ENCODE measurements at regions not wholly inside any gene's neighbourhood (a gene's known extent, or its start where the extent isn't known, plus 50 kb on each side); places are given as distances from the start of the nearest gene placed in this dataset.

- Histone ChIP-seq H3K4me3 (ENCODE audit: low read depth, low read length) (no peak overlapping the region), H3K27ac (ENCODE audit: insufficient read depth, low read length, poor library complexity, severe bottlenecking) (no peak overlapping the region), H3K27me3 (ENCODE audit: control insufficient read depth, insufficient read depth, low read length) (no peaks in the 10 kb centered on the region), H3K36me3 (ENCODE audit: control insufficient read depth, insufficient read depth, low read length) (no peaks in the 10 kb centered on the region), H3K4me1 (ENCODE audit: control insufficient read depth, insufficient read depth, low read length, poor library complexity, severe bottlenecking) (no peaks in the 10 kb centered on the region), H3K9me3 (ENCODE audit: control insufficient read depth in 2 of 2, low read length in 2 of 2) (peaks cover 0 to 6% of the 10 kb centered on the region in 2 experiments)
- Mint-ChIP-seq H3K27me3 (no peaks in the 10 kb centered on the region), H3K27ac (no peak overlapping the region), H3K36me3 (no peaks in the 10 kb centered on the region), H3K4me3 (no peak overlapping the region), H3K4me1 (no peaks in the 10 kb centered on the region), H3K9me3 (peaks cover 0 to 31% (median 3%) of the 10 kb centered on the region in 7 donors)
- no peak for ATAC-seq (ENCODE audit: low read depth in 2 of 2)
- DNase-seq = no peak
Measured at GRCh38 chr4:180449395-180449956, 1793.7 kb upstream of the TENM3 start.

DNA sequence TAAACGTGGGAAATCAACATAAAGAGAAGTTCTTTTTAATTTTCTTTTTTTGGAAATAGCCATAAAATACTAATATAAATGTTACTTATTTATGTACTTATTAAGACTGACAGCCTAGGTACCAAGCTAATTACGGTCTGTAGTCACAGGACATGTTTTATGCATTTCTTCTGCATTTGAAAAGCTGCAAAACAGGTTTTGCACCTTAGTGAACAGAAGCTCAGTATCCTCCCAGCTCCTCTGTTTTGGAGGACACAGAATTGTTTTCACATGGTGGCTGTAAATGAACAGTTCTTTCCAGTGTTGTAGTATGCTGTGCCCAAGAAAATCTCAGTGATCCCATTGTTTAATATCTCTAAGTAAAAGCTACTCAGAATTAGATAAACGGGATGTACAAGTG lies 1788.0 kb upstream of the TENM3 start:
- H3K9me3 ChIP-seq (ENCODE audit: control insufficient read depth in 2 of 2, low read length in 2 of 2) = peaks cover 4 to 9% of the 10 kb centered on the region in 2 experiments
- no peaks in the 10 kb centered on the region for H3K4me1 ChIP-seq (ENCODE audit: control insufficient read depth, insufficient read depth, low read length, poor library complexity, severe bottlenecking)
- no peak overlapping the region for H3K27ac ChIP-seq (ENCODE audit: insufficient read depth, low read length, poor library complexity, severe bottlenecking)
- no peak overlapping the region for H3K27ac Mint-ChIP-seq
- H3K27me3 ChIP-seq (ENCODE audit: control insufficient read depth, insufficient read depth, low read length) = no peaks in the 10 kb centered on the region
- no peak overlapping the region for H3K4me3 ChIP-seq (ENCODE audit: low read depth, low read length)
- H3K27me3 Mint-ChIP-seq = no peaks in the 10 kb centered on the region
- peaks cover 0 to 21% (median 2%) of the 10 kb centered on the region in 7 donors for H3K9me3 Mint-ChIP-seq
- no peak for ATAC-seq (ENCODE audit: low read depth in 2 of 2)
- H3K4me1 Mint-ChIP-seq = no peaks in the 10 kb centered on the region
- H3K4me3 Mint-ChIP-seq = no peak overlapping the region
- no peaks in the 10 kb centered on the region for H3K36me3 Mint-ChIP-seq
- DNase-seq = no peak
- H3K36me3 ChIP-seq (ENCODE audit: control insufficient read depth, insufficient read depth, low read length) = no peaks in the 10 kb centered on the region

- H3K4me3 Mint-ChIP-seq = no peak overlapping the region
- DNase-seq (no peak), ATAC-seq (ENCODE audit: low read depth in 2 of 2) (no peak)
- peaks cover 4 to 9% of the 10 kb centered on the region in 2 experiments for H3K9me3 ChIP-seq (ENCODE audit: control insufficient read depth in 2 of 2, low read length in 2 of 2)
- no peaks in the 10 kb centered on the region for H3K4me1 ChIP-seq (ENCODE audit: control insufficient read depth, insufficient read depth, low read length, poor library complexity, severe bottlenecking)
- no peaks in the 10 kb centered on the region for H3K27me3 ChIP-seq (ENCODE audit: control insufficient read depth, insufficient read depth, low read length)
- H3K9me3 Mint-ChIP-seq = peaks cover 0 to 20% (median 3%) of the 10 kb centered on the region in 7 donors
- H3K4me1 Mint-ChIP-seq = no peaks in the 10 kb centered on the region
- no peak overlapping the region for H3K4me3 ChIP-seq (ENCODE audit: low read depth, low read length)
- H3K36me3 Mint-ChIP-seq = no peaks in the 10 kb centered on the region
- no peak overlapping the region for H3K27ac Mint-ChIP-seq
- H3K36me3 ChIP-seq (ENCODE audit: control insufficient read depth, insufficient read depth, low read length) = no peaks in the 10 kb centered on the region
- no peak overlapping the region for H3K27ac ChIP-seq (ENCODE audit: insufficient read depth, low read length, poor library complexity, severe bottlenecking)
- H3K27me3 Mint-ChIP-seq = no peaks in the 10 kb centered on the region
Measured at GRCh38 chr4:180456928-180457327, 1786.3 kb upstream of the TENM3 start.

GRCh38 chr4:180462116-180462515 lies 1781.1 kb upstream of the TENM3 start:
- H3K4me1 ChIP-seq (ENCODE audit: control insufficient read depth, insufficient read depth, low read length, poor library complexity, severe bottlenecking) = no peaks in the 10 kb centered on the region
- no peak for DNase-seq
- Mint-ChIP-seq H3K9me3 (peaks cover 0 to 27% (median 5%) of the 10 kb centered on the region in 7 donors), H3K27ac (no peak overlapping the region), H3K36me3 (no peaks in the 10 kb centered on the region), H3K27me3 (no peaks in the 10 kb centered on the region), H3K4me1 (no peaks in the 10 kb centered on the region), H3K4me3 (no peak overlapping the region)
- H3K27me3 ChIP-seq (ENCODE audit: control insufficient read depth, insufficient read depth, low read length) = no peaks in the 10 kb centered on the region
- no peak overlapping the region for H3K4me3 ChIP-seq (ENCODE audit: low read depth, low read length)
- H3K9me3 ChIP-seq (ENCODE audit: control insufficient read depth in 2 of 2, low read length in 2 of 2) = peaks cover 4 to 6% of the 10 kb centered on the region in 2 experiments
- no peaks in the 10 kb centered on the region for H3K36me3 ChIP-seq (ENCODE audit: control insufficient read depth, insufficient read depth, low read length)
- H3K27ac ChIP-seq (ENCODE audit: insufficient read depth, low read length, poor library complexity, severe bottlenecking) = no peak overlapping the region
- no peak for ATAC-seq (ENCODE audit: low read depth in 2 of 2)

DNA sequence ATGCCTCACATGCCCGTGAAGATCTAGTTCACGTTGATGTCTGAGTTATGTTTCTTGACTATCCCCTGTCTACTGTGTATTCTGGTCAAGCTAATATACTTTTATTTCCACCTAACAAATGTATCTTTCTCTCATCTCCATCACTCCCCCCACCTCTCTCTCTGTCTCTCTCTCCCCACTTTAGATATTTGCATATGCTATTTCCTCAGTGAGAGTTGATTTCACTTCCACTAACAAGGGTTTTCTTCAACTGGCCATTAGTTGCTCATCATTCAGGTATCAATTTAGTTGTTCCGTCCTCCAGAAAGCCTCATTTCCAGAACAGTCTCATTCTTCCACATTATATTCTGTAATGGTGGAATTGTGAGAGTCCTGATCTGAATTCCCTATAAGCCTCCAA lies 1777.8 kb upstream of the TENM3 start:
- H3K4me3 Mint-ChIP-seq = no peak overlapping the region
- no peak overlapping the region for H3K4me3 ChIP-seq (ENCODE audit: low read depth, low read length)
- H3K36me3 Mint-ChIP-seq = no peaks in the 10 kb centered on the region

DNA sequence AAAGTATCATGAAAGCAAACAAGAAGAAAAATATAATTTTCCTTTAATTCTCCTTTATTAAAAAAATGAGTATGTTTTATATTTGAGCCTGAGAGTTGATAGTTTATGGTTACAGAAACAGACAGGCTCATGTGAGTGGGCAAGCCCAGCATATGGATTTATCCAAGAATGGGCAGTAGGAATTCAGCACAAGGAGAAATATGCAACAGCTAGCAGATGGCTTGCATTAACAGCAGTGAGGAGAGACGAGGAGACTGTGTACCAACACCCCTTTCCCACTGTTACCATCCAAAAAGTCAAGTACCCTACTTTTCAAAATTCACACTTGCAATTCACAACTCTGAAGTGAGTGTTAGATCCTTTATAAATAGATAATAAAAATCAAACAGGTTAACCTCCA lies 1760.2 kb upstream of the TENM3 start:
- no peaks in the 10 kb centered on the region for H3K36me3 Mint-ChIP-seq
- ATAC-seq (ENCODE audit: low read depth in 2 of 2) = no peak

More for the DNA sequence above, 1777.8 kb upstream of the TENM3 start:
- H3K27me3 ChIP-seq (ENCODE audit: control insufficient read depth, insufficient read depth, low read length) = no peaks in the 10 kb centered on the region
- no peaks in the 10 kb centered on the region for H3K4me1 Mint-ChIP-seq
- H3K27ac Mint-ChIP-seq = no peak overlapping the region
- ATAC-seq (ENCODE audit: low read depth in 2 of 2) (no peak), DNase-seq (no peak)
- peaks cover 0 to 3% of the 10 kb centered on the region in 2 experiments for H3K9me3 ChIP-seq (ENCODE audit: control insufficient read depth in 2 of 2, low read length in 2 of 2)
- no peaks in the 10 kb centered on the region for H3K27me3 Mint-ChIP-seq
- no peaks in the 10 kb centered on the region for H3K36me3 ChIP-seq (ENCODE audit: control insufficient read depth, insufficient read depth, low read length)
- no peak overlapping the region for H3K27ac ChIP-seq (ENCODE audit: insufficient read depth, low read length, poor library complexity, severe bottlenecking)
- H3K9me3 Mint-ChIP-seq = peaks cover 0 to 18% (median 6%) of the 10 kb centered on the region in 7 donors
- H3K4me1 ChIP-seq (ENCODE audit: control insufficient read depth, insufficient read depth, low read length, poor library complexity, severe bottlenecking) = no peaks in the 10 kb centered on the region

GRCh38 chr4:180485407-180485806 lies 1757.8 kb upstream of the TENM3 start:
- Mint-ChIP-seq H3K9me3 (peaks cover 0 to 35% (median 5%) of the 10 kb centered on the region in 7 donors), H3K4me1 (no peaks in the 10 kb centered on the region), H3K27me3 (no peaks in the 10 kb centered on the region), H3K36me3 (no peaks in the 10 kb centered on the region), H3K27ac (no peak overlapping the region), H3K4me3 (no peak overlapping the region)
- Histone ChIP-seq H3K27me3 (ENCODE audit: control insufficient read depth, insufficient read depth, low read length) (no peaks in the 10 kb centered on the region), H3K9me3 (ENCODE audit: control insufficient read depth in 2 of 2, low read length in 2 of 2) (peaks cover 4 to 5% of the 10 kb centered on the region in 2 experiments), H3K36me3 (ENCODE audit: control insufficient read depth, insufficient read depth, low read length) (no peaks in the 10 kb centered on the region), H3K4me1 (ENCODE audit: control insufficient read depth, insufficient read depth, low read length, poor library complexity, severe bottlenecking) (no peaks in the 10 kb centered on the region), H3K27ac (ENCODE audit: insufficient read depth, low read length, poor library complexity, severe bottlenecking) (no peak overlapping the region), H3K4me3 (ENCODE audit: low read depth, low read length) (no peak overlapping the region)
- no peak for ATAC-seq (ENCODE audit: low read depth in 2 of 2)
- no peak for DNase-seq

More for the DNA sequence above, 1760.2 kb upstream of the TENM3 start:
- H3K4me1 ChIP-seq (ENCODE audit: control insufficient read depth, insufficient read depth, low read length, poor library complexity, severe bottlenecking) = no peaks in the 10 kb centered on the region
- no peak overlapping the region for H3K4me3 Mint-ChIP-seq
- H3K9me3 ChIP-seq (ENCODE audit: control insufficient read depth in 2 of 2, low read length in 2 of 2) = peaks cover under 1 to 4% of the 10 kb centered on the region in 2 experiments
- no peaks in the 10 kb centered on the region for H3K27me3 ChIP-seq (ENCODE audit: control insufficient read depth, insufficient read depth, low read length)
- H3K4me3 ChIP-seq (ENCODE audit: low read depth, low read length) = no peak overlapping the region
- no peak overlapping the region for H3K27ac Mint-ChIP-seq
- no peak overlapping the region for H3K27ac ChIP-seq (ENCODE audit: insufficient read depth, low read length, poor library complexity, severe bottlenecking)
- peaks cover 0 to 30% (median 4%) of the 10 kb centered on the region in 7 donors for H3K9me3 Mint-ChIP-seq
- DNase-seq = no peak
- no peaks in the 10 kb centered on the region for H3K27me3 Mint-ChIP-seq
- H3K36me3 ChIP-seq (ENCODE audit: control insufficient read depth, insufficient read depth, low read length) = no peaks in the 10 kb centered on the region
- H3K4me1 Mint-ChIP-seq = no peaks in the 10 kb centered on the region

DNA sequence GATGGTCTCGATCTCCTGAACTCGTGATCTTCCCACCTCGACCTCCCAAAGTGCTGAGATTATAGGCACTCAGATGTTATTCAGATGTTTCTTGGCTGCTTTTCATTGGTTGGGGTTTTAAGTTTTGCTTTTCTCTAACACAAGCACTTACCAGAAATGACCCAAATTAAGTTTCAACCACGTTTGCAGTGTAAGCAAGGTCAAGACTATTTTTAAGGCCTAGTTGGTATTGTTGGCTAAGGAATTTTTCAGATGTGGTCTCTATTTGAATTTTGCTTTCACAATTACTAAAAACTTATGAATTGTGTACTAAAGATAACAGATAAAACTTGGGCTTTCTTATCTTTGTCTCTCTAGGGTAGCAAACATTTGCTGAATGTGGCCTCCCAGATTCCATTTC lies 1756.9 kb upstream of the TENM3 start:
- Histone ChIP-seq H3K27me3 (ENCODE audit: control insufficient read depth, insufficient read depth, low read length) (no peaks in the 10 kb centered on the region), H3K9me3 (ENCODE audit: control insufficient read depth in 2 of 2, low read length in 2 of 2) (peaks cover 4 to 5% of the 10 kb centered on the region in 2 experiments), H3K4me3 (ENCODE audit: low read depth, low read length) (no peak overlapping the region), H3K27ac (ENCODE audit: insufficient read depth, low read length, poor library complexity, severe bottlenecking) (no peak overlapping the region), H3K4me1 (ENCODE audit: control insufficient read depth, insufficient read depth, low read length, poor library complexity, severe bottlenecking) (no peaks in the 10 kb centered on the region), H3K36me3 (ENCODE audit: control insufficient read depth, insufficient read depth, low read length) (no peaks in the 10 kb centered on the region)
- Mint-ChIP-seq H3K27ac (no peak overlapping the region), H3K27me3 (no peaks in the 10 kb centered on the region), H3K36me3 (no peaks in the 10 kb centered on the region), H3K4me1 (no peaks in the 10 kb centered on the region), H3K9me3 (peaks cover 3 to 27% (median 6%) of the 10 kb centered on the region in 7 donors), H3K4me3 (no peak overlapping the region)
- DNase-seq (no peak), ATAC-seq (ENCODE audit: low read depth in 2 of 2) (no peak)
